ENCODE measurements at regions not wholly inside any gene's neighbourhood (a gene's known extent, or its start where the extent isn't known, plus 50 kb on each side); places are given as distances from the start of the nearest gene placed in this dataset.

DNA sequence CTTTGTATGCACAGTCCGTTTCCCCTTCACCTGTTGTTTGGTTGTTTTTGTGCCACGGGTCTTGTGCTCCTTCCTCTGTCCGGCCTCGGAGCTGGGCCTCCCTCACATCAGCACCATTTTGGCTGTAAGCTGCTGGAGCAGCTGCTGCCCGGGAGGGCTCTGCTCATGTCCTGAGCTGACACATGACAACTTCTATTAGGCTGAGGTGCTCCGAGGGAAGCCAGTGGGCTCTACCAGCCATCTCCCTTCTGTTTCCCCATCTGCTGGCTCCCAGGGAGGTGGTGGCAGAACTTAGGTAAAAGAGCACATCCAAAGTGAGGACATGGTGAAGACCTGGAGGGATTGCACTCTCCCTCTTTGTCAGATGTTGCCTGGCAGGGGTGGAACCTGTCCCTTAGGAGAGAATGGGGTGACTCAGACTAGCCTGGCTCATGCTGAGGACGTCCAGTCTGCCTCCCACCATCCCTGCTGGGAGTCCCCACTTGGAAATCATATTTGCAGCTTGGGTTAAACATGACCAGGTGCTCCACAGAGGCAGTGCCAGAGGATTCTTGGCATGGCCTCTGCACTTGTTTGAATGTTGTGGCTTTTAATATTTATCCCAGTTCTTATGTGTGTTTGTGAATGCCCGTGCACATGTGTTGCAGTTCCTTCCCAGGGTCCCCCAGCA is 49.8 kb upstream of the TNP1 start:
- no peak for DNase-seq (ENCODE audit: low read depth)
